ENCODE measurements at regions not wholly inside any gene's neighbourhood (a gene's known extent, or its start where the extent isn't known, plus 50 kb on each side); places are given as distances from the start of the nearest gene placed in this dataset.
A peak's percentile ranks its signal among the peaks of the same experiment; 100 is the strongest.

GRCh38 chr1:168871531-168871930 lies 142.5 kb upstream of the DPT start:
- no peak for DNase-seq (ENCODE audit: low read depth)

GRCh38 chr1:168875831-168876230 lies 146.8 kb upstream of the DPT start:
- DNase-seq (ENCODE audit: low read depth): no peak

- DNase-seq (ENCODE audit: low read depth): no peak
Observed at GRCh38 chr1:168876830-168877229, 147.8 kb upstream of the DPT start.

GRCh38 chr1:168879896-168880734 lies 151.1 kb upstream of the DPT start:
- DNase-seq (ENCODE audit: low read depth): peak; percentile 18

GRCh38 chr1:168881656-168882260 lies 152.8 kb upstream of the DPT start:
- no peak for DNase-seq (ENCODE audit: low read depth)

GRCh38 chr1:168887381-168887780 lies 158.4 kb upstream of the DPT start:
- DNase-seq (ENCODE audit: low read depth): no peak

GRCh38 chr1:168888418-168888817 lies 159.4 kb upstream of the DPT start:
- no peak for DNase-seq (ENCODE audit: low read depth)

GRCh38 chr1:168892931-168893330 lies 163.9 kb upstream of the DPT start:
- no peak for DNase-seq (ENCODE audit: low read depth)

GRCh38 chr1:168893359-168893801 lies 164.4 kb upstream of the DPT start:
- peak; percentile 26 for DNase-seq (ENCODE audit: low read depth)

- DNase-seq (ENCODE audit: low read depth): no peak
Observed at GRCh38 chr1:168894397-168894903, 165.4 kb upstream of the DPT start.

GRCh38 chr1:168897249-168897648 lies 168.2 kb upstream of the DPT start:
- DNase-seq (ENCODE audit: low read depth): no peak

- no peak for DNase-seq (ENCODE audit: low read depth)
Observed at GRCh38 chr1:168903237-168903830, 174.3 kb upstream of the DPT start.

GRCh38 chr1:168905633-168906032 lies 176.6 kb upstream of the DPT start:
- no peak for DNase-seq (ENCODE audit: low read depth)

GRCh38 chr1:168906367-168906766 lies 177.4 kb upstream of the DPT start:
- DNase-seq (ENCODE audit: low read depth): no peak

GRCh38 chr1:168907053-168907452 lies 178.0 kb upstream of the DPT start:
- DNase-seq (ENCODE audit: low read depth): no peak

GRCh38 chr1:168907786-168908348 lies 178.9 kb upstream of the DPT start:
- DNase-seq (ENCODE audit: low read depth): no peak

GRCh38 chr1:168910403-168910802 lies 181.4 kb upstream of the DPT start:
- no peak for DNase-seq (ENCODE audit: low read depth)

- DNase-seq (ENCODE audit: low read depth): no peak
Observed at GRCh38 chr1:168911370-168911769, 182.4 kb upstream of the DPT start.

GRCh38 chr1:168913711-168914463 lies 184.9 kb upstream of the DPT start:
- DNase-seq (ENCODE audit: low read depth): no peak

- DNase-seq (ENCODE audit: low read depth): no peak
Observed at GRCh38 chr1:168917309-168917708, 188.3 kb upstream of the DPT start.

GRCh38 chr1:168917796-168918195 lies 188.7 kb upstream of the ATP1B1 start:
- DNase-seq (ENCODE audit: low read depth): no peak
